Muscle layer of duodenum (tissue), 2 donors: ENCODE measurements at regions not wholly inside any gene's neighbourhood (a gene's known extent, or its start where the extent isn't known, plus 50 kb on each side); places are given as distances from the start of the nearest gene placed in this dataset.

Experiments
- H3K27ac ChIP-seq: one replicate; pipeline ENCODE4 v1.7.0; 2013; ENCODE audit warnings: mild to moderate bottlenecking, low read length
- H3K27me3 ChIP-seq: one replicate; pipeline ENCODE4 v1.7.0; 2013; ENCODE audit warnings: low read depth, mild to moderate bottlenecking, control low read depth, low read length
- H3K36me3 ChIP-seq, 2 donors: one replicate each; pipeline ENCODE4 v1.7.0; 2013; ENCODE audit warnings: low read length in 2 of 2, control low read depth in 1 of 2, mild to moderate bottlenecking in 1 of 2; ENCODE audit not compliant: insufficient read depth in 2 of 2, control insufficient read depth in 1 of 2
- H3K4me1 ChIP-seq, 2 donors: one replicate each; pipeline ENCODE4 v1.7.0; 2013; ENCODE audit warnings: low read length in 2 of 2, mild to moderate bottlenecking in 2 of 2, control low read depth in 1 of 2, moderate library complexity in 1 of 2; ENCODE audit not compliant: insufficient read depth in 2 of 2, control insufficient read depth in 1 of 2
- H3K4me3 ChIP-seq, 2 donors: one replicate each; pipeline ENCODE4 v1.7.0; 2013; ENCODE audit warnings: low read length in 2 of 2, low read depth in 1 of 2, mild to moderate bottlenecking in 1 of 2
- H3K9me3 ChIP-seq, 2 donors: one replicate each; pipeline ENCODE4 v1.7.0; 2013; ENCODE audit warnings: low read length in 2 of 2, control low read depth in 1 of 2, mild to moderate bottlenecking in 1 of 2; ENCODE audit not compliant: control insufficient read depth in 1 of 2
- donor health status: healthy.

- no peaks in the 10 kb centered on the region for H3K27me3 ChIP-seq
- no peaks in the 10 kb centered on the region for H3K36me3 ChIP-seq
- H3K27ac ChIP-seq: no peak overlapping the region
- no peak overlapping the region for H3K4me3 ChIP-seq
- H3K9me3 ChIP-seq: no peaks in the 10 kb centered on the region
- no peaks in the 10 kb centered on the region for H3K4me1 ChIP-seq
Measured at GRCh38 chr2:155070489-155070888, 372.0 kb downstream of the KCNJ3 start.

- Histone ChIP-seq H3K9me3 (no peaks in the 10 kb centered on the region), H3K4me1 (no peaks in the 10 kb centered on the region), H3K36me3 (no peaks in the 10 kb centered on the region), H3K4me3 (no peak overlapping the region), H3K27me3 (no peaks in the 10 kb centered on the region), H3K27ac (no peak overlapping the region)
Measured at GRCh38 chr2:155062922-155063258, 364.4 kb downstream of the KCNJ3 start.

- Histone ChIP-seq H3K4me1 (no peaks in the 10 kb centered on the region), H3K4me3 (no peak overlapping the region), H3K36me3 (no peaks in the 10 kb centered on the region), H3K27me3 (no peaks in the 10 kb centered on the region), H3K9me3 (no peaks in the 10 kb centered on the region), H3K27ac (no peak overlapping the region)
Measured at GRCh38 chr2:155062250-155062921, 363.9 kb downstream of the KCNJ3 start.

GRCh38 chr2:155060896-155061295 lies 362.4 kb downstream of the KCNJ3 start:
- no peaks in the 10 kb centered on the region for H3K36me3 ChIP-seq
- no peaks in the 10 kb centered on the region for H3K4me1 ChIP-seq
- no peak overlapping the region for H3K27ac ChIP-seq
- H3K27me3 ChIP-seq: no peaks in the 10 kb centered on the region
- H3K9me3 ChIP-seq: no peaks in the 10 kb centered on the region
- H3K4me3 ChIP-seq: no peak overlapping the region

GRCh38 chr2:155054712-155055111 lies 356.2 kb downstream of the KCNJ3 start:
- no peaks in the 10 kb centered on the region for H3K27me3 ChIP-seq
- H3K4me1 ChIP-seq: no peaks in the 10 kb centered on the region
- H3K36me3 ChIP-seq: no peaks in the 10 kb centered on the region
- H3K4me3 ChIP-seq: no peak overlapping the region
- H3K27ac ChIP-seq: no peak overlapping the region
- peaks cover 0 to under 1% of the 10 kb centered on the region in 2 donors for H3K9me3 ChIP-seq

- peaks cover 0 to 4% of the 10 kb centered on the region in 2 donors for H3K9me3 ChIP-seq
- no peak overlapping the region for H3K4me3 ChIP-seq
- H3K27me3 ChIP-seq: no peaks in the 10 kb centered on the region
- no peak overlapping the region for H3K27ac ChIP-seq
- no peaks in the 10 kb centered on the region for H3K36me3 ChIP-seq
- no peaks in the 10 kb centered on the region for H3K4me1 ChIP-seq
Measured at GRCh38 chr2:155043097-155043496, 344.6 kb downstream of the KCNJ3 start.

GRCh38 chr2:155035308-155035707 lies 336.8 kb downstream of the KCNJ3 start:
- Histone ChIP-seq H3K36me3 (no peaks in the 10 kb centered on the region), H3K4me3 (no peak overlapping the region), H3K27ac (no peak overlapping the region), H3K9me3 (no peaks in the 10 kb centered on the region), H3K27me3 (no peaks in the 10 kb centered on the region), H3K4me1 (no peaks in the 10 kb centered on the region)

GRCh38 chr2:155033652-155034051 lies 335.2 kb downstream of the KCNJ3 start:
- Histone ChIP-seq H3K4me3 (no peak overlapping the region), H3K36me3 (no peaks in the 10 kb centered on the region), H3K9me3 (no peaks in the 10 kb centered on the region), H3K4me1 (no peaks in the 10 kb centered on the region), H3K27me3 (no peaks in the 10 kb centered on the region), H3K27ac (no peak overlapping the region)

GRCh38 chr2:155030296-155030695 lies 331.8 kb downstream of the KCNJ3 start:
- H3K4me3 ChIP-seq: no peak overlapping the region
- no peaks in the 10 kb centered on the region for H3K4me1 ChIP-seq
- H3K27ac ChIP-seq: no peak overlapping the region
- H3K27me3 ChIP-seq: no peaks in the 10 kb centered on the region
- no peaks in the 10 kb centered on the region for H3K36me3 ChIP-seq
- H3K9me3 ChIP-seq: no peaks in the 10 kb centered on the region

GRCh38 chr2:155026651-155027174 lies 328.2 kb downstream of the KCNJ3 start:
- H3K27me3 ChIP-seq: no peaks in the 10 kb centered on the region
- H3K9me3 ChIP-seq: no peaks in the 10 kb centered on the region
- no peak overlapping the region for H3K4me3 ChIP-seq
- no peak overlapping the region for H3K27ac ChIP-seq
- no peaks in the 10 kb centered on the region for H3K36me3 ChIP-seq
- H3K4me1 ChIP-seq: no peaks in the 10 kb centered on the region

GRCh38 chr2:155023674-155024073 lies 325.2 kb downstream of the KCNJ3 start:
- Histone ChIP-seq H3K27me3 (no peaks in the 10 kb centered on the region), H3K4me3 (no peak overlapping the region), H3K36me3 (no peaks in the 10 kb centered on the region), H3K9me3 (no peaks in the 10 kb centered on the region), H3K27ac (no peak overlapping the region), H3K4me1 (no peaks in the 10 kb centered on the region)

GRCh38 chr2:155022531-155022930 lies 324.0 kb downstream of the KCNJ3 start:
- no peaks in the 10 kb centered on the region for H3K4me1 ChIP-seq
- H3K4me3 ChIP-seq: no peak overlapping the region
- H3K36me3 ChIP-seq: no peaks in the 10 kb centered on the region
- H3K9me3 ChIP-seq: no peaks in the 10 kb centered on the region
- no peaks in the 10 kb centered on the region for H3K27me3 ChIP-seq
- H3K27ac ChIP-seq: no peak overlapping the region
